ENCODE measurements at regions not wholly inside any gene's neighbourhood (a gene's known extent, or its start where the extent isn't known, plus 50 kb on each side); places are given as distances from the start of the nearest gene placed in this dataset.

GRCh38 chr2:147621656-147622197 is 223.1 kb upstream of the ACVR2A start:
- no peak for DNase-seq
- Histone ChIP-seq H3K4me1 (no peaks in the 10 kb centered on the region), H3K9me3 (no peaks in the 10 kb centered on the region), H3K27me3 (no peaks in the 10 kb centered on the region), H3K4me3 (no peak overlapping the region), H3K36me3 (no peaks in the 10 kb centered on the region), H3K27ac (no peak overlapping the region)
- TF ChIP-seq CTCF (IDR thresholded peaks at IDR 0.05), result no peak
- no peak for TF ChIP-seq POLR2A (IDR thresholded peaks at IDR 0.05)

- no peaks in the 10 kb centered on the region for H3K9me3 ChIP-seq
- TF ChIP-seq POLR2A (IDR thresholded peaks at IDR 0.05) (no peak), CTCF (IDR thresholded peaks at IDR 0.05) (no peak)
- no peaks in the 10 kb centered on the region for H3K27me3 ChIP-seq
- no peak for DNase-seq
- no peaks in the 10 kb centered on the region for H3K36me3 ChIP-seq
- no peaks in the 10 kb centered on the region for H3K4me1 ChIP-seq
- no peak overlapping the region for H3K27ac ChIP-seq
- H3K4me3 ChIP-seq, result no peak overlapping the region
Measured at GRCh38 chr2:147619808-147620207, 225.0 kb upstream of the ACVR2A start.

GRCh38 chr2:147615726-147616125 is 229.1 kb upstream of the ACVR2A start:
- TF ChIP-seq POLR2A (IDR thresholded peaks at IDR 0.05) (no peak), CTCF (IDR thresholded peaks at IDR 0.05) (no peak)
- H3K9me3 ChIP-seq, result no peaks in the 10 kb centered on the region
- no peaks in the 10 kb centered on the region for H3K36me3 ChIP-seq
- H3K27ac ChIP-seq, result no peak overlapping the region
- DNase-seq, result no peak
- H3K27me3 ChIP-seq, result no peaks in the 10 kb centered on the region
- H3K4me1 ChIP-seq, result peaks cover 0 to 4% (median 0%) of the 10 kb centered on the region in 4 donors
- no peak overlapping the region for H3K4me3 ChIP-seq

GRCh38 chr2:147614979-147615470 is 229.8 kb upstream of the ACVR2A start:
- Histone ChIP-seq H3K4me1 (peaks cover 0 to 4% (median 0%) of the 10 kb centered on the region in 4 donors), H3K27ac (peak overlapping the region in 1 of 4 donors; percentile 8), H3K4me3 (no peak overlapping the region), H3K9me3 (no peaks in the 10 kb centered on the region), H3K36me3 (no peaks in the 10 kb centered on the region), H3K27me3 (no peaks in the 10 kb centered on the region)
- DNase-seq, result no peak
- TF ChIP-seq CTCF (IDR thresholded peaks at IDR 0.05), result no peak

GRCh38 chr2:147614471-147614870 is 230.4 kb upstream of the ACVR2A start:
- no peaks in the 10 kb centered on the region for H3K36me3 ChIP-seq
- H3K27ac ChIP-seq, result peak overlapping the region in 1 of 4 donors; percentile 16
- TF ChIP-seq POLR2A (IDR thresholded peaks at IDR 0.05) (no peak), CTCF (IDR thresholded peaks at IDR 0.05) (no peak)
- peaks cover 0 to 4% (median 0%) of the 10 kb centered on the region in 4 donors for H3K4me1 ChIP-seq
- no peaks in the 10 kb centered on the region for H3K27me3 ChIP-seq
- peak in 2 of 3 donors; percentile 52 to 73 for DNase-seq
- H3K4me3 ChIP-seq, result no peak overlapping the region
- no peaks in the 10 kb centered on the region for H3K9me3 ChIP-seq

Data from Peyer's patch (tissue), 4 donors.